Bronchial epithelial cell (primary cell): ENCODE measurements at regions not wholly inside any gene's neighbourhood (a gene's known extent, or its start where the extent isn't known, plus 50 kb on each side); places are given as distances from the start of the nearest gene placed in this dataset.

Experiments
- DNase-seq: peaks from one replicate; pipeline ENCODE4 v3.0.0-alpha.2; 2010; ENCODE audit warnings: low read depth
- FAIRE-seq: peaks from 2 replicates; lab custom pipeline; 2011; peaks lifted over from hg19 to GRCh38; lab: Jason Lieb, UNC
- H3K27me3 ChIP-seq: 2 replicates; pipeline ENCODE4 v1.5.1; 2011; ENCODE audit warnings: low read length; ENCODE audit not compliant: control insufficient read depth, insufficient read depth
- H3K36me3 ChIP-seq: 2 replicates; pipeline ENCODE4 v1.5.1; 2011; ENCODE audit warnings: low read length; ENCODE audit not compliant: control insufficient read depth, insufficient read depth
- H3K4me3 ChIP-seq: 2 replicates; pipeline ENCODE4 v1.5.1; 2011; ENCODE audit warnings: mild to moderate bottlenecking, low read depth, low read length, control low read depth
- TF ChIP-seq, protein P1 (sequence below): IDR thresholded peaks from 2 replicates; pipeline ENCODE4 v1.5.1; 2011; ENCODE audit warnings: mild to moderate bottlenecking, moderate library complexity, low read length, control low read depth, inconsistent platforms; ENCODE audit not compliant: insufficient read depth, severe bottlenecking

DNA sequence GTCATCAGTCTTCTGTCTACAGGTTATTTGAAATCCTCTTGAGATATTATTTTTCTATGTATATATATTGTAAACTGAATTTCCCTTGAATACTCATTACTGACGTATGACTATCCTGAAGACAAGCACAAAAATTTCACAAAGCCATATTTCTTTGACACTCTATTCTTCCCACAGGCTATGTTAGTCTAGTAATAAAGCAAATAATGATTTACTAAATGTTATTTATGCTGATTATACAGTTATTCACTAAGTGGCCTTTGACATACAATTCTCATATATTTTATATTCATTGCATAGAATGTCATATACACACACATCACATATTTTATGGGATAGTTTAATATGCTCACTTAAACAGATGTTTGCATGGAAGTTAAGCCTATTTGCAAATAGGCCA lies 793.0 kb upstream of the GRAMD2B start:
- FAIRE-seq (no peak), DNase-seq (no peak)
- Histone ChIP-seq H3K4me3 (no peak overlapping the region), H3K27me3 (no peaks in the 10 kb centered on the region), H3K36me3 (no peaks in the 10 kb centered on the region)
- TF ChIP-seq, protein P1, sequence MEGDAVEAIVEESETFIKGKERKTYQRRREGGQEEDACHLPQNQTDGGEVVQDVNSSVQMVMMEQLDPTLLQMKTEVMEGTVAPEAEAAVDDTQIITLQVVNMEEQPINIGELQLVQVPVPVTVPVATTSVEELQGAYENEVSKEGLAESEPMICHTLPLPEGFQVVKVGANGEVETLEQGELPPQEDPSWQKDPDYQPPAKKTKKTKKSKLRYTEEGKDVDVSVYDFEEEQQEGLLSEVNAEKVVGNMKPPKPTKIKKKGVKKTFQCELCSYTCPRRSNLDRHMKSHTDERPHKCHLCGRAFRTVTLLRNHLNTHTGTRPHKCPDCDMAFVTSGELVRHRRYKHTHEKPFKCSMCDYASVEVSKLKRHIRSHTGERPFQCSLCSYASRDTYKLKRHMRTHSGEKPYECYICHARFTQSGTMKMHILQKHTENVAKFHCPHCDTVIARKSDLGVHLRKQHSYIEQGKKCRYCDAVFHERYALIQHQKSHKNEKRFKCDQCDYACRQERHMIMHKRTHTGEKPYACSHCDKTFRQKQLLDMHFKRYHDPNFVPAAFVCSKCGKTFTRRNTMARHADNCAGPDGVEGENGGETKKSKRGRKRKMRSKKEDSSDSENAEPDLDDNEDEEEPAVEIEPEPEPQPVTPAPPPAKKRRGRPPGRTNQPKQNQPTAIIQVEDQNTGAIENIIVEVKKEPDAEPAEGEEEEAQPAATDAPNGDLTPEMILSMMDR = no peak

- DNase-seq (no peak), FAIRE-seq (no peak)
- Histone ChIP-seq H3K27me3 (no peaks in the 10 kb centered on the region), H3K36me3 (no peaks in the 10 kb centered on the region), H3K4me3 (no peak overlapping the region)
- TF ChIP-seq, protein P1 = no peak
These were observed 789.7 kb upstream of the GRAMD2B start for GRCh38 chr5:125633523-125633922.

GRCh38 chr5:125634216-125634835 lies 788.9 kb upstream of the GRAMD2B start:
- no peak overlapping the region for H3K4me3 ChIP-seq
- H3K27me3 ChIP-seq = no peaks in the 10 kb centered on the region
- TF ChIP-seq, protein P1 = no peak
- no peaks in the 10 kb centered on the region for H3K36me3 ChIP-seq
- FAIRE-seq = no peak
- no peak for DNase-seq

GRCh38 chr5:125639858-125640257 lies 783.4 kb upstream of the GRAMD2B start:
- Histone ChIP-seq H3K4me3 (no peak overlapping the region), H3K36me3 (no peaks in the 10 kb centered on the region), H3K27me3 (no peaks in the 10 kb centered on the region)
- DNase-seq (no peak), FAIRE-seq (no peak)
- TF ChIP-seq, protein P1 = no peak

GRCh38 chr5:125652761-125653160 lies 770.4 kb upstream of the GRAMD2B start:
- FAIRE-seq (no peak), DNase-seq (no peak)
- no peaks in the 10 kb centered on the region for H3K36me3 ChIP-seq
- TF ChIP-seq, protein P1 = no peak
- no peaks in the 10 kb centered on the region for H3K27me3 ChIP-seq
- H3K4me3 ChIP-seq = no peak overlapping the region

DNA sequence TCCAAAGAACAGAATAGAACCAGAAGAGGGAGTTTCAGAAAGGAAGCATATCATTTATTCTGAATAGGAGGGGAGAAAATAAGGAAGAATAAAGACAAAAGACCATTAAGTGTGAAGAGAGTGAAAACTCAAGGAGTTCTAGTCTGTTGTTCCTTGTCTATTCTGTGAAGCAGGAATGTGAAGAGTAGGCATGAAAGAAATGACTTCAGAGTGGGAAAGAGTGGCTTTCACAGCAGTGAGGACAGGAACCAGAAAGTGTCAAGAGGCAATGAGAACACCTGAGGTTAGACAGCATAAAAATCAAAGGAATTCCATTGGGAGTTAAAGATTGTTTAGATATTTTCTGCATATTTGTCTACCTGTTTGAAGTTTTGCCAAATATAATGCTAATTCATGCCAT lies 768.8 kb upstream of the GRAMD2B start:
- FAIRE-seq = no peak
- TF ChIP-seq, protein P1 = no peak
- no peaks in the 10 kb centered on the region for H3K36me3 ChIP-seq
- H3K4me3 ChIP-seq = no peak overlapping the region
- H3K27me3 ChIP-seq = no peaks in the 10 kb centered on the region
- DNase-seq = no peak
